ENCODE measurements at regions not wholly inside any gene's neighbourhood (a gene's known extent, or its start where the extent isn't known, plus 50 kb on each side); places are given as distances from the start of the nearest gene placed in this dataset.

DNA sequence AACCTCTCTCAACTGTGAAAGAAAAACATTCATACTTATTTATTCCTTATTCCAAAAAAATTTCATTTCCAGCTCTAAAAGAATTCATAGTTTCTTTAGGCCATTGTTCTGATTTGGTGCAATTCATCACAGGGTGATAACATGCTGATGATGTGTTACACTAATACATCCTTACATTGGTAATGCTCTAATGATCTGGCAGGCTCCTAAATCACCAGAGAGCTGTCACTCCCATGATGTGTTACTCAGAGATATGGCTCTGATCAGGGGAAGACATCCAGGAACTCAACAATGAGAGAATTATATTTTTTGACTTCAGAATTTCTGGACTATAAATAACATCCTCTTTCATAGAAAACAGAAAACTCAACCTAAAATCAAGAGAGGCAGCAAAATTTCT lies 209.3 kb downstream of the CHD9NB start (continued):
- TF ChIP-seq, protein P1, sequence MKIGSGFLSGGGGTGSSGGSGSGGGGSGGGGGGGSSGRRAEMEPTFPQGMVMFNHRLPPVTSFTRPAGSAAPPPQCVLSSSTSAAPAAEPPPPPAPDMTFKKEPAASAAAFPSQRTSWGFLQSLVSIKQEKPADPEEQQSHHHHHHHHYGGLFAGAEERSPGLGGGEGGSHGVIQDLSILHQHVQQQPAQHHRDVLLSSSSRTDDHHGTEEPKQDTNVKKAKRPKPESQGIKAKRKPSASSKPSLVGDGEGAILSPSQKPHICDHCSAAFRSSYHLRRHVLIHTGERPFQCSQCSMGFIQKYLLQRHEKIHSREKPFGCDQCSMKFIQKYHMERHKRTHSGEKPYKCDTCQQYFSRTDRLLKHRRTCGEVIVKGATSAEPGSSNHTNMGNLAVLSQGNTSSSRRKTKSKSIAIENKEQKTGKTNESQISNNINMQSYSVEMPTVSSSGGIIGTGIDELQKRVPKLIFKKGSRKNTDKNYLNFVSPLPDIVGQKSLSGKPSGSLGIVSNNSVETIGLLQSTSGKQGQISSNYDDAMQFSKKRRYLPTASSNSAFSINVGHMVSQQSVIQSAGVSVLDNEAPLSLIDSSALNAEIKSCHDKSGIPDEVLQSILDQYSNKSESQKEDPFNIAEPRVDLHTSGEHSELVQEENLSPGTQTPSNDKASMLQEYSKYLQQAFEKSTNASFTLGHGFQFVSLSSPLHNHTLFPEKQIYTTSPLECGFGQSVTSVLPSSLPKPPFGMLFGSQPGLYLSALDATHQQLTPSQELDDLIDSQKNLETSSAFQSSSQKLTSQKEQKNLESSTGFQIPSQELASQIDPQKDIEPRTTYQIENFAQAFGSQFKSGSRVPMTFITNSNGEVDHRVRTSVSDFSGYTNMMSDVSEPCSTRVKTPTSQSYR (CRISPR knock-in tag; IDR thresholded peaks at IDR 0.05; ENCODE audit: borderline replicate concordance) = no peak
- TF ChIP-seq FOSL1 (CRISPR knock-in tag; IDR thresholded peaks at IDR 0.05; ENCODE audit: borderline replicate concordance) (no peak), ZNF570 (CRISPR knock-in tag; IDR thresholded peaks at IDR 0.05; ENCODE audit: borderline replicate concordance) (no peak), FOXP1 (IDR thresholded peaks at IDR 0.05) (no peak), FOXP1 (CRISPR knock-in tag; IDR thresholded peaks at IDR 0.05) (no peak), ONECUT2 (CRISPR knock-in tag; IDR thresholded peaks at IDR 0.05) (no peak), ZFP36L2 (CRISPR knock-in tag; IDR thresholded peaks at IDR 0.05) (no peak)
- TF ChIP-seq, protein P2, sequence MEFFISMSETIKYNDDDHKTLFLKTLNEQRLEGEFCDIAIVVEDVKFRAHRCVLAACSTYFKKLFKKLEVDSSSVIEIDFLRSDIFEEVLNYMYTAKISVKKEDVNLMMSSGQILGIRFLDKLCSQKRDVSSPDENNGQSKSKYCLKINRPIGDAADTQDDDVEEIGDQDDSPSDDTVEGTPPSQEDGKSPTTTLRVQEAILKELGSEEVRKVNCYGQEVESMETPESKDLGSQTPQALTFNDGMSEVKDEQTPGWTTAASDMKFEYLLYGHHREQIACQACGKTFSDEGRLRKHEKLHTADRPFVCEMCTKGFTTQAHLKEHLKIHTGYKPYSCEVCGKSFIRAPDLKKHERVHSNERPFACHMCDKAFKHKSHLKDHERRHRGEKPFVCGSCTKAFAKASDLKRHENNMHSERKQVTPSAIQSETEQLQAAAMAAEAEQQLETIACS (CRISPR knock-in tag; IDR thresholded peaks at IDR 0.05) = no peak
- TF ChIP-seq, protein P3, sequence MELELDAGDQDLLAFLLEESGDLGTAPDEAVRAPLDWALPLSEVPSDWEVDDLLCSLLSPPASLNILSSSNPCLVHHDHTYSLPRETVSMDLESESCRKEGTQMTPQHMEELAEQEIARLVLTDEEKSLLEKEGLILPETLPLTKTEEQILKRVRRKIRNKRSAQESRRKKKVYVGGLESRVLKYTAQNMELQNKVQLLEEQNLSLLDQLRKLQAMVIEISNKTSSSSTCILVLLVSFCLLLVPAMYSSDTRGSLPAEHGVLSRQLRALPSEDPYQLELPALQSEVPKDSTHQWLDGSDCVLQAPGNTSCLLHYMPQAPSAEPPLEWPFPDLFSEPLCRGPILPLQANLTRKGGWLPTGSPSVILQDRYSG (CRISPR knock-in tag; IDR thresholded peaks at IDR 0.05) = no peak
- TF ChIP-seq, protein P4, sequence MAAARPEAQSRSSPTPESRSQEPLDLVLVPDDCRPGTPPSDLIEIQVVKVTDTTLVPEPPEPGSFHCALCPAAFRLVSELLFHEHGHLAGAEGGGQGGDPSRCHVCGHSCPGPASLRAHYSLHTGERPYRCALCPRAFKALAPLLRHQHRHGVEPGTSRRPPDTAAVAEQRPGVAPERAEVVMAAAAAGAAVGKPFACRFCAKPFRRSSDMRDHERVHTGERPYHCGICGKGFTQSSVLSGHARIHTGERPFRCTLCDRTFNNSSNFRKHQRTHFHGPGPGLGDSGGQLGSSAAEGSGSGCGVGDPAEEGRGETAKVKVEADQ (CRISPR knock-in tag; IDR thresholded peaks at IDR 0.05; ENCODE audit: borderline replicate concordance) = no peak
- TF ChIP-seq, protein P5, sequence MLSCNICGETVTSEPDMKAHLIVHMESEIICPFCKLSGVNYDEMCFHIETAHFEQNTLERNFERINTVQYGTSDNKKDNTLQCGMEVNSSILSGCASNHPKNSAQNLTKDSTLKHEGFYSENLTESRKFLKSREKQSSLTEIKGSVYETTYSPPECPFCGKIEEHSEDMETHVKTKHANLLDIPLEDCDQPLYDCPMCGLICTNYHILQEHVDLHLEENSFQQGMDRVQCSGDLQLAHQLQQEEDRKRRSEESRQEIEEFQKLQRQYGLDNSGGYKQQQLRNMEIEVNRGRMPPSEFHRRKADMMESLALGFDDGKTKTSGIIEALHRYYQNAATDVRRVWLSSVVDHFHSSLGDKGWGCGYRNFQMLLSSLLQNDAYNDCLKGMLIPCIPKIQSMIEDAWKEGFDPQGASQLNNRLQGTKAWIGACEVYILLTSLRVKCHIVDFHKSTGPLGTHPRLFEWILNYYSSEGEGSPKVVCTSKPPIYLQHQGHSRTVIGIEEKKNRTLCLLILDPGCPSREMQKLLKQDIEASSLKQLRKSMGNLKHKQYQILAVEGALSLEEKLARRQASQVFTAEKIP (CRISPR knock-in tag; IDR thresholded peaks at IDR 0.05; ENCODE audit: borderline replicate concordance) = no peak
- TF ChIP-seq, protein P6, sequence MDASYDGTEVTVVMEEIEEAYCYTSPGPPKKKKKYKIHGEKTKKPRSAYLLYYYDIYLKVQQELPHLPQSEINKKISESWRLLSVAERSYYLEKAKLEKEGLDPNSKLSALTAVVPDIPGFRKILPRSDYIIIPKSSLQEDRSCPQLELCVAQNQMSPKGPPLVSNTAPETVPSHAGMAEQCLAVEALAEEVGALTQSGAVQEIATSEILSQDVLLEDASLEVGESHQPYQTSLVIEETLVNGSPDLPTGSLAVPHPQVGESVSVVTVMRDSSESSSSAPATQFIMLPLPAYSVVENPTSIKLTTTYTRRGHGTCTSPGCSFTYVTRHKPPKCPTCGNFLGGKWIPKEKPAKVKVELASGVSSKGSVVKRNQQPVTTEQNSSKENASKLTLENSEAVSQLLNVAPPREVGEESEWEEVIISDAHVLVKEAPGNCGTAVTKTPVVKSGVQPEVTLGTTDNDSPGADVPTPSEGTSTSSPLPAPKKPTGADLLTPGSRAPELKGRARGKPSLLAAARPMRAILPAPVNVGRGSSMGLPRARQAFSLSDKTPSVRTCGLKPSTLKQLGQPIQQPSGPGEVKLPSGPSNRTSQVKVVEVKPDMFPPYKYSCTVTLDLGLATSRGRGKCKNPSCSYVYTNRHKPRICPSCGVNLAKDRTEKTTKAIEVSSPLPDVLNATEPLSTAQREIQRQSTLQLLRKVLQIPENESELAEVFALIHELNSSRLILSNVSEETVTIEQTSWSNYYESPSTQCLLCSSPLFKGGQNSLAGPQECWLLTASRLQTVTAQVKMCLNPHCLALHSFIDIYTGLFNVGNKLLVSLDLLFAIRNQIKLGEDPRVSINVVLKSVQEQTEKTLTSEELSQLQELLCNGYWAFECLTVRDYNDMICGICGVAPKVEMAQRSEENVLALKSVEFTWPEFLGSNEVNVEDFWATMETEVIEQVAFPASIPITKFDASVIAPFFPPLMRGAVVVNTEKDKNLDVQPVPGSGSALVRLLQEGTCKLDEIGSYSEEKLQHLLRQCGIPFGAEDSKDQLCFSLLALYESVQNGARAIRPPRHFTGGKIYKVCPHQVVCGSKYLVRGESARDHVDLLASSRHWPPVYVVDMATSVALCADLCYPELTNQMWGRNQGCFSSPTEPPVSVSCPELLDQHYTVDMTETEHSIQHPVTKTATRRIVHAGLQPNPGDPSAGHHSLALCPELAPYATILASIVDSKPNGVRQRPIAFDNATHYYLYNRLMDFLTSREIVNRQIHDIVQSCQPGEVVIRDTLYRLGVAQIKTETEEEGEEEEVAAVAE (CRISPR knock-in tag; IDR thresholded peaks at IDR 0.05; ENCODE audit: borderline replicate concordance) = no peak
- TF ChIP-seq, protein P7, sequence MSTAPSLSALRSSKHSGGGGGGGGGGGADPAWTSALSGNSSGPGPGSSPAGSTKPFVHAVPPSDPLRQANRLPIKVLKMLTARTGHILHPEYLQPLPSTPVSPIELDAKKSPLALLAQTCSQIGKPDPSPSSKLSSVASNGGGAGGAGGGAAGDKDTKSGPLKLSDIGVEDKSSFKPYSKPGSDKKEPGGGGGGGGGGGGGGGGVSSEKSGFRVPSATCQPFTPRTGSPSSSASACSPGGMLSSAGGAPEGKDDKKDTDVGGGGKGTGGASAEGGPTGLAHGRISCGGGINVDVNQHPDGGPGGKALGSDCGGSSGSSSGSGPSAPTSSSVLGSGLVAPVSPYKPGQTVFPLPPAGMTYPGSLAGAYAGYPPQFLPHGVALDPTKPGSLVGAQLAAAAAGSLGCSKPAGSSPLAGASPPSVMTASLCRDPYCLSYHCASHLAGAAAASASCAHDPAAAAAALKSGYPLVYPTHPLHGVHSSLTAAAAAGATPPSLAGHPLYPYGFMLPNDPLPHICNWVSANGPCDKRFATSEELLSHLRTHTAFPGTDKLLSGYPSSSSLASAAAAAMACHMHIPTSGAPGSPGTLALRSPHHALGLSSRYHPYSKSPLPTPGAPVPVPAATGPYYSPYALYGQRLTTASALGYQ (CRISPR knock-in tag; IDR thresholded peaks at IDR 0.05) = no peak
